GM23338 (cell line): ENCODE measurements at regions not wholly inside any gene's neighbourhood (a gene's known extent, or its start where the extent isn't known, plus 50 kb on each side); places are given as distances from the start of the nearest gene placed in this dataset.

Experiments
- ATAC-seq: fragments of 200-7000 bp; cut with Tn5 transposase; 3 replicates; pipeline ENCODE4 v1.9.1; 2020
- DNase-seq: peaks from one replicate; pipeline ENCODE4 v3.0.0-alpha.2; 2015; ENCODE audit warnings: low spot score
- H2AFZ ChIP-seq: fragments of 200-600 bp; sonication (generic); 2 replicates; pipeline ENCODE4 v1.8.0; 2016; ENCODE audit warnings: antibody characterized with exemption, mild to moderate bottlenecking, moderate library complexity
- H3F3A ChIP-seq: fragments of 200-600 bp; sonication (generic); replicated peaks from 2 replicates; pipeline ENCODE4 v1.8.0; 2017; ENCODE audit warnings: antibody characterized with exemption, mixed run types, low read depth
- H3K27ac ChIP-seq: fragments of 200-600 bp; sonication (generic); 2 replicates; pipeline ENCODE4 v1.6.1; 2016; ENCODE audit warnings: low read depth
- H3K27me3 ChIP-seq: fragments of 200-600 bp; sonication (generic); 2 replicates; pipeline ENCODE4 v1.8.0; 2016; ENCODE audit warnings: mild to moderate bottlenecking, mixed run types, moderate library complexity; ENCODE audit not compliant: insufficient read depth
- H3K36me3 ChIP-seq: fragments of 200-600 bp; sonication (generic); 2 replicates; pipeline ENCODE4 v1.8.0; 2016; ENCODE audit warnings: mild to moderate bottlenecking; ENCODE audit not compliant: insufficient read depth
- H3K4me1 ChIP-seq: fragments of 200-600 bp; sonication (generic); 2 replicates; pipeline ENCODE4 v1.8.0; 2016; ENCODE audit warnings: mild to moderate bottlenecking, moderate library complexity; ENCODE audit not compliant: insufficient read depth
- H3K4me2 ChIP-seq: fragments of 200-600 bp; sonication (generic); 2 replicates; pipeline ENCODE4 v1.7.1; 2017; ENCODE audit warnings: mixed run types
- H3K4me3 ChIP-seq: fragments of 200-600 bp; sonication (generic); 2 replicates; pipeline ENCODE4 v1.6.1; 2016; ENCODE audit warnings: mixed run types
- H3K79me2 ChIP-seq: fragments of 200-600 bp; sonication (generic); replicated peaks from 2 replicates; pipeline ENCODE4 v1.8.0; 2017; ENCODE audit warnings: mild to moderate bottlenecking; ENCODE audit not compliant: insufficient read depth
- H3K9me2 ChIP-seq: fragments of 200-600 bp; sonication (generic); 2 replicates; pipeline ENCODE4 v1.8.0; 2017; ENCODE audit not compliant: insufficient read depth
- H4K20me1 ChIP-seq: fragments of 200-600 bp; sonication (generic); replicated peaks from 2 replicates; pipeline ENCODE4 v1.8.0; 2017; ENCODE audit warnings: mild to moderate bottlenecking; ENCODE audit not compliant: insufficient read depth
- H3K27ac Mint-ChIP-seq: 2 replicates; pipeline ENCODE4 v1.8.0; 2020; ENCODE audit warnings: inconsistent platforms, mild to moderate bottlenecking, moderate library complexity, mixed read lengths
- H3K27me3 Mint-ChIP-seq: 3 replicates; pipeline ENCODE4 v1.8.0; 2022; ENCODE audit warnings: low read depth, mild to moderate bottlenecking, moderate library complexity, mixed read lengths, inconsistent platforms; ENCODE audit not compliant: insufficient read depth, poor library complexity
- H3K36me3 Mint-ChIP-seq: 3 replicates; pipeline ENCODE4 v1.8.0; 2021; ENCODE audit warnings: low read depth, mild to moderate bottlenecking, inconsistent platforms, moderate library complexity, mixed read lengths
- H3K4me1 Mint-ChIP-seq: 3 replicates; pipeline ENCODE4 v1.8.0; 2020; ENCODE audit warnings: mild to moderate bottlenecking, inconsistent platforms, mixed read lengths
- H3K4me3 Mint-ChIP-seq: 3 replicates; pipeline ENCODE4 v1.8.0; 2021; ENCODE audit warnings: moderate library complexity, mild to moderate bottlenecking, inconsistent platforms, mixed read lengths
- H3K9me3 Mint-ChIP-seq: 3 replicates; pipeline ENCODE4 v1.8.0; 2020; ENCODE audit warnings: moderate library complexity, mild to moderate bottlenecking, inconsistent platforms, mixed read lengths
- CREB1 ChIP-seq: fragments of 250-450 bp; sonication (Bioruptor Pico); IDR thresholded peaks from 2 replicates; pipeline ENCODE4 v1.5.0; 2020; ENCODE audit warnings: low read depth, mild to moderate bottlenecking, moderate library complexity
- CTCF ChIP-seq, 2 experiments: fragments of 200-600 bp in 1 of 2; sonication (generic) in 1 of 2; conservative IDR thresholded peaks; 2 replicates each; pipeline versions ENCODE4 v1.5.1 to v1.6.1; 2016 to 2017; ENCODE audit warnings: antibody characterized with exemption in 2 of 2, low read depth in 2 of 2, mild to moderate bottlenecking in 2 of 2, moderate library complexity in 1 of 2
- ETS1 ChIP-seq: IDR thresholded peaks from 2 replicates; pipeline ENCODE4 v1.6.1; 2016; ENCODE audit warnings: antibody characterized with exemption
- EZH2 ChIP-seq: fragments of 200-600 bp; sonication (generic); IDR thresholded peaks from one replicate; pipeline ENCODE4 v1.8.0; 2017; ENCODE audit warnings: antibody characterized with exemption, mild to moderate bottlenecking, low read depth; ENCODE audit not compliant: unreplicated experiment
- EZH2phosphoT487 ChIP-seq: fragments of 200-600 bp; sonication (generic); IDR thresholded peaks from one replicate; pipeline ENCODE4 v1.8.1; 2018; ENCODE audit warnings: antibody characterized with exemption; ENCODE audit not compliant: unreplicated experiment
- JUNB ChIP-seq: IDR thresholded peaks from one replicate; pipeline ENCODE4 v1.6.1; 2016; ENCODE audit warnings: antibody characterized with exemption; ENCODE audit not compliant: unreplicated experiment
- NANOG ChIP-seq: IDR thresholded peaks from 2 replicates; pipeline ENCODE4 v1.6.1; 2016; ENCODE audit warnings: antibody characterized with exemption, borderline replicate concordance
- POLR2AphosphoS5 ChIP-seq: IDR thresholded peaks from 2 replicates; pipeline ENCODE4 v1.6.1; 2016; ENCODE audit warnings: antibody characterized with exemption, low read depth
- STAT1 ChIP-seq: IDR thresholded peaks from one replicate; pipeline ENCODE4 v1.6.1; 2016; ENCODE audit warnings: antibody characterized with exemption; ENCODE audit not compliant: unreplicated experiment
- ZNF114 ChIP-seq: fragments of 250-450 bp; sonication (Bioruptor Pico); IDR thresholded peaks from 2 replicates; pipeline ENCODE4 v1.5.0; 2020; ENCODE audit warnings: mild to moderate bottlenecking, moderate library complexity
- ZNF331 ChIP-seq: fragments of 250-450 bp; sonication (Bioruptor Pico); IDR thresholded peaks from 2 replicates; pipeline ENCODE4 v1.5.0; 2020; ENCODE audit warnings: low read depth, mild to moderate bottlenecking, moderate library complexity
- TF ChIP-seq, protein P1 (sequence below): IDR thresholded peaks from one replicate; pipeline ENCODE4 v1.6.1; 2018; ENCODE audit warnings: antibody characterized with exemption; ENCODE audit not compliant: unreplicated experiment
- TF ChIP-seq, protein P2 (sequence below): fragments of 250-450 bp; sonication (Bioruptor Pico); IDR thresholded peaks from 2 replicates; pipeline ENCODE4 v1.5.0; 2020; ENCODE audit warnings: mild to moderate bottlenecking, moderate library complexity

- Histone ChIP-seq H3K9me2 (no peaks in the 10 kb centered on the region), H3K27me3 (no peaks in the 10 kb centered on the region), H4K20me1 (no peaks in the 10 kb centered on the region), H3K4me1 (no peaks in the 10 kb centered on the region), H3F3A (no peaks in the 10 kb centered on the region), H3K27ac (no peak overlapping the region), H3K4me2 (no peak overlapping the region), H3K36me3 (no peaks in the 10 kb centered on the region), H2AFZ (no peak overlapping the region), H3K79me2 (no peaks in the 10 kb centered on the region), H3K4me3 (no peak overlapping the region)
- no peak overlapping the region for H3K4me3 Mint-ChIP-seq
- ATAC-seq = no peak
- TF ChIP-seq STAT1 (no peak), ZNF114 (CRISPR knock-in tag) (no peak), ZNF331 (CRISPR knock-in tag) (no peak), ETS1 (no peak), POLR2AphosphoS5 (no peak), EZH2 (no peak), CREB1 (CRISPR knock-in tag) (no peak), NANOG (no peak), EZH2phosphoT487 (no peak), JUNB (no peak), CTCF (conservative IDR thresholded peaks at IDR 0.05; ENCODE audit: low read depth in 2 of 2) (no peak)
- TF ChIP-seq, protein P1, sequence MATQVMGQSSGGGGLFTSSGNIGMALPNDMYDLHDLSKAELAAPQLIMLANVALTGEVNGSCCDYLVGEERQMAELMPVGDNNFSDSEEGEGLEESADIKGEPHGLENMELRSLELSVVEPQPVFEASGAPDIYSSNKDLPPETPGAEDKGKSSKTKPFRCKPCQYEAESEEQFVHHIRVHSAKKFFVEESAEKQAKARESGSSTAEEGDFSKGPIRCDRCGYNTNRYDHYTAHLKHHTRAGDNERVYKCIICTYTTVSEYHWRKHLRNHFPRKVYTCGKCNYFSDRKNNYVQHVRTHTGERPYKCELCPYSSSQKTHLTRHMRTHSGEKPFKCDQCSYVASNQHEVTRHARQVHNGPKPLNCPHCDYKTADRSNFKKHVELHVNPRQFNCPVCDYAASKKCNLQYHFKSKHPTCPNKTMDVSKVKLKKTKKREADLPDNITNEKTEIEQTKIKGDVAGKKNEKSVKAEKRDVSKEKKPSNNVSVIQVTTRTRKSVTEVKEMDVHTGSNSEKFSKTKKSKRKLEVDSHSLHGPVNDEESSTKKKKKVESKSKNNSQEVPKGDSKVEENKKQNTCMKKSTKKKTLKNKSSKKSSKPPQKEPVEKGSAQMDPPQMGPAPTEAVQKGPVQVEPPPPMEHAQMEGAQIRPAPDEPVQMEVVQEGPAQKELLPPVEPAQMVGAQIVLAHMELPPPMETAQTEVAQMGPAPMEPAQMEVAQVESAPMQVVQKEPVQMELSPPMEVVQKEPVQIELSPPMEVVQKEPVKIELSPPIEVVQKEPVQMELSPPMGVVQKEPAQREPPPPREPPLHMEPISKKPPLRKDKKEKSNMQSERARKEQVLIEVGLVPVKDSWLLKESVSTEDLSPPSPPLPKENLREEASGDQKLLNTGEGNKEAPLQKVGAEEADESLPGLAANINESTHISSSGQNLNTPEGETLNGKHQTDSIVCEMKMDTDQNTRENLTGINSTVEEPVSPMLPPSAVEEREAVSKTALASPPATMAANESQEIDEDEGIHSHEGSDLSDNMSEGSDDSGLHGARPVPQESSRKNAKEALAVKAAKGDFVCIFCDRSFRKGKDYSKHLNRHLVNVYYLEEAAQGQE = no peak
- TF ChIP-seq, protein P2, sequence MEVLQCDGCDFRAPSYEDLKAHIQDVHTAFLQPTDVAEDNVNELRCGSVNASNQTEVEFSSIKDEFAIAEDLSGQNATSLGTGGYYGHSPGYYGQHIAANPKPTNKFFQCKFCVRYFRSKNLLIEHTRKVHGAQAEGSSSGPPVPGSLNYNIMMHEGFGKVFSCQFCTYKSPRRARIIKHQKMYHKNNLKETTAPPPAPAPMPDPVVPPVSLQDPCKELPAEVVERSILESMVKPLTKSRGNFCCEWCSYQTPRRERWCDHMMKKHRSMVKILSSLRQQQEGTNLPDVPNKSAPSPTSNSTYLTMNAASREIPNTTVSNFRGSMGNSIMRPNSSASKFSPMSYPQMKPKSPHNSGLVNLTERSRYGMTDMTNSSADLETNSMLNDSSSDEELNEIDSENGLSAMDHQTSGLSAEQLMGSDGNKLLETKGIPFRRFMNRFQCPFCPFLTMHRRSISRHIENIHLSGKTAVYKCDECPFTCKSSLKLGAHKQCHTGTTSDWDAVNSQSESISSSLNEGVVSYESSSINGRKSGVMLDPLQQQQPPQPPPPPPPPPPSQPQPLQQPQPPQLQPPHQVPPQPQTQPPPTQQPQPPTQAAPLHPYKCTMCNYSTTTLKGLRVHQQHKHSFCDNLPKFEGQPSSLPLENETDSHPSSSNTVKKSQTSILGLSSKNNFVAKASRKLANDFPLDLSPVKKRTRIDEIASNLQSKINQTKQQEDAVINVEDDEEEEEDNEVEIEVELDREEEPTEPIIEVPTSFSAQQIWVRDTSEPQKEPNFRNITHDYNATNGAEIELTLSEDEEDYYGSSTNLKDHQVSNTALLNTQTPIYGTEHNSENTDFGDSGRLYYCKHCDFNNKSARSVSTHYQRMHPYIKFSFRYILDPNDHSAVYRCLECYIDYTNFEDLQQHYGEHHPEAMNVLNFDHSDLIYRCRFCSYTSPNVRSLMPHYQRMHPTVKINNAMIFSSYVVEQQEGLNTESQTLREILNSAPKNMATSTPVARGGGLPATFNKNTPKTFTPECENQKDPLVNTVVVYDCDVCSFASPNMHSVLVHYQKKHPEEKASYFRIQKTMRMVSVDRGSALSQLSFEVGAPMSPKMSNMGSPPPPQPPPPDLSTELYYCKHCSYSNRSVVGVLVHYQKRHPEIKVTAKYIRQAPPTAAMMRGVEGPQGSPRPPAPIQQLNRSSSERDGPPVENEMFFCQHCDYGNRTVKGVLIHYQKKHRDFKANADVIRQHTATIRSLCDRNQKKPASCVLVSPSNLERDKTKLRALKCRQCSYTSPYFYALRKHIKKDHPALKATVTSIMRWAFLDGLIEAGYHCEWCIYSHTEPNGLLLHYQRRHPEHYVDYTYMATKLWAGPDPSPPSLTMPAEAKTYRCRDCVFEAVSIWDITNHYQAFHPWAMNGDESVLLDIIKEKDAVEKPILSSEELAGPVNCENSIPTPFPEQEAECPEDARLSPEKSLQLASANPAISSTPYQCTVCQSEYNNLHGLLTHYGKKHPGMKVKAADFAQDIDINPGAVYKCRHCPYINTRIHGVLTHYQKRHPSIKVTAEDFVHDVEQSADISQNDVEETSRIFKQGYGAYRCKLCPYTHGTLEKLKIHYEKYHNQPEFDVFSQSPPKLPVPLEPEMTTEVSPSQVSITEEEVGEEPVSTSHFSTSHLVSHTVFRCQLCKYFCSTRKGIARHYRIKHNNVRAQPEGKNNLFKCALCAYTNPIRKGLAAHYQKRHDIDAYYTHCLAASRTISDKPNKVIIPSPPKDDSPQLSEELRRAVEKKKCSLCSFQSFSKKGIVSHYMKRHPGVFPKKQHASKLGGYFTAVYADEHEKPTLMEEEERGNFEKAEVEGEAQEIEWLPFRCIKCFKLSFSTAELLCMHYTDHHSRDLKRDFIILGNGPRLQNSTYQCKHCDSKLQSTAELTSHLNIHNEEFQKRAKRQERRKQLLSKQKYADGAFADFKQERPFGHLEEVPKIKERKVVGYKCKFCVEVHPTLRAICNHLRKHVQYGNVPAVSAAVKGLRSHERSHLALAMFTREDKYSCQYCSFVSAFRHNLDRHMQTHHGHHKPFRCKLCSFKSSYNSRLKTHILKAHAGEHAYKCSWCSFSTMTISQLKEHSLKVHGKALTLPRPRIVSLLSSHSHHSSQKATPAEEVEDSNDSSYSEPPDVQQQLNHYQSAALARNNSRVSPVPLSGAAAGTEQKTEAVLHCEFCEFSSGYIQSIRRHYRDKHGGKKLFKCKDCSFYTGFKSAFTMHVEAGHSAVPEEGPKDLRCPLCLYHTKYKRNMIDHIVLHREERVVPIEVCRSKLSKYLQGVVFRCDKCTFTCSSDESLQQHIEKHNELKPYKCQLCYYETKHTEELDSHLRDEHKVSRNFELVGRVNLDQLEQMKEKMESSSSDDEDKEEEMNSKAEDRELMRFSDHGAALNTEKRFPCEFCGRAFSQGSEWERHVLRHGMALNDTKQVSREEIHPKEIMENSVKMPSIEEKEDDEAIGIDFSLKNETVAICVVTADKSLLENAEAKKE (CRISPR knock-in tag) = no peak
- H3K36me3 Mint-ChIP-seq = no peaks in the 10 kb centered on the region
- H3K4me1 Mint-ChIP-seq = no peaks in the 10 kb centered on the region
- H3K27ac Mint-ChIP-seq = no peak overlapping the region
- DNase-seq = no peak
- H3K9me3 Mint-ChIP-seq = no peaks in the 10 kb centered on the region
- no peaks in the 10 kb centered on the region for H3K27me3 Mint-ChIP-seq
Measured at GRCh38 chr7:15086131-15086611, 183.6 kb upstream of the DGKB start.
